NOMO-1 (cell line): ENCODE measurements at regions not wholly inside any gene's neighbourhood (a gene's known extent, or its start where the extent isn't known, plus 50 kb on each side); places are given as distances from the start of the nearest gene placed in this dataset.
"Not testable (repeated sequence)": the region's sequence is repeated elsewhere in the genome, so short reads cannot be mapped to it uniquely, and the experiment has no call there.

Experiments
- DNase-seq, 2 experiments: peaks; one replicate each; lab custom pipeline; 2025; ENCODE audit not compliant: unreplicated experiment in 2 of 2; lab: John Stamatoyannopoulos, UW

GRCh38 chr1:38758820-38759219 is 100.8 kb downstream of the RRAGC start:
- no peak for DNase-seq

GRCh38 chr1:38746941-38747600 is 112.5 kb downstream of the RRAGC start:
- no peak for DNase-seq

- no peak for DNase-seq
Observed at GRCh38 chr1:38746402-38746935, 113.1 kb downstream of the RRAGC start.

GRCh38 chr1:38745476-38746401 is 113.8 kb downstream of the RRAGC start:
- DNase-seq = no peak

GRCh38 chr1:38744452-38745350 is 114.9 kb downstream of the RRAGC start:
- DNase-seq = no peak

GRCh38 chr1:38743184-38743583 is 116.4 kb downstream of the RRAGC start:
- DNase-seq = no peak

GRCh38 chr1:38741341-38741740 is 118.2 kb downstream of the RRAGC start:
- no peak for DNase-seq

- DNase-seq = no peak
Observed at GRCh38 chr1:38740487-38740886, 119.1 kb downstream of the RRAGC start.

GRCh38 chr1:38738207-38738606 is 121.4 kb downstream of the RRAGC start:
- no peak for DNase-seq

- DNase-seq = no peak
Observed at GRCh38 chr1:38736399-38736798, 123.2 kb downstream of the RRAGC start.

GRCh38 chr1:38735651-38736161 is 123.9 kb downstream of the RRAGC start:
- no peak for DNase-seq

- no peak for DNase-seq
Observed at GRCh38 chr1:38733761-38734160, 125.8 kb downstream of the RRAGC start.

GRCh38 chr1:38730511-38731397 is 128.8 kb downstream of the RRAGC start:
- DNase-seq = no peak

GRCh38 chr1:38728585-38728908 is 131.0 kb downstream of the RRAGC start:
- no peak for DNase-seq

GRCh38 chr1:38727684-38728584 is 131.6 kb downstream of the RRAGC start:
- no peak for DNase-seq

- DNase-seq = not testable (repeated sequence)
Observed at GRCh38 chr1:38725321-38725961, 134.1 kb downstream of the RRAGC start.

GRCh38 chr1:38724160-38725131 is 135.1 kb downstream of the RRAGC start:
- DNase-seq = no peak
